Progenitor cell of endocrine pancreas (in vitro differentiated cells): ENCODE measurements at regions not wholly inside any gene's neighbourhood (a gene's known extent, or its start where the extent isn't known, plus 50 kb on each side); places are given as distances from the start of the nearest gene placed in this dataset.

Source experiments
- DNase-seq: peaks from one replicate; pipeline ENCODE4 v3.0.0; 2021; ENCODE audit warnings: low spot score; ENCODE audit not compliant: unreplicated experiment
- H3K27ac Mint-ChIP-seq: 2 replicates; pipeline ENCODE4 v1.8.0; 2021; ENCODE audit warnings: mild to moderate bottlenecking, moderate library complexity, mixed read lengths
- H3K27me3 Mint-ChIP-seq: 2 replicates; pipeline ENCODE4 v1.8.0; 2021; ENCODE audit warnings: mixed read lengths
- H3K36me3 Mint-ChIP-seq: 2 replicates; pipeline ENCODE4 v1.8.0; 2022; ENCODE audit warnings: mixed read lengths; ENCODE audit not compliant: insufficient read depth
- H3K4me1 Mint-ChIP-seq: 2 replicates; pipeline ENCODE4 v1.8.0; 2021; ENCODE audit warnings: low read depth, mixed read lengths
- H3K4me3 Mint-ChIP-seq: 2 replicates; pipeline ENCODE4 v1.8.0; 2021; ENCODE audit warnings: low read depth, mild to moderate bottlenecking, moderate library complexity, mixed read lengths
- H3K9me3 Mint-ChIP-seq: 2 replicates; pipeline ENCODE4 v1.8.0; 2021; ENCODE audit warnings: low read depth, mixed read lengths
- TF ChIP-seq, protein P1 (sequence below): fragments of 200-600 bp; sonication (generic); IDR thresholded peaks from one replicate; pipeline ENCODE4 v1.5.0; 2021; ENCODE audit warnings: antibody characterized with exemption, mild to moderate bottlenecking; ENCODE audit not compliant: unreplicated experiment

DNA sequence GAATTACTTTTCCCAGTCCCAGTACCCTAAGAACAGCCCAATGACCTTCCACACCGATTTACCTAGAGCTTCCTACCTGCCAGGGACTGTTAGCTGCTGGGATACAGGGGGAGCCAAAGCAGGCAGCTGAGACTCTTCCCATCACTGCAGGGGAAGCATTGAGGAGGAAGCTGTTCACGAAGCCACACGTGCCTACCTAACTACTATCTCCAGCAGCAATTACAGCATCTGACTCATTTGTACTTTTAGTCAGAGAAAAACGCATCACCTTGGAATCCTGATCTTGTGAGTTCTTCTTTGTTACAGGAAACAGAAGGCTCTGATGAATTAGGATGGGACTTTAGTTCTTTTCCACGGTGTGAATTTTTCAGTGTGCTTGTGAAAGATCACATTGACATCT, 113.7 kb upstream of the DHX40 start:
- H3K27ac Mint-ChIP-seq: no peak overlapping the region
- H3K4me1 Mint-ChIP-seq: peaks cover 2% of the 10 kb centered on the region
- no peaks in the 10 kb centered on the region for H3K27me3 Mint-ChIP-seq
- H3K4me3 Mint-ChIP-seq: no peak overlapping the region
- no peaks in the 10 kb centered on the region for H3K36me3 Mint-ChIP-seq
- TF ChIP-seq, protein P1, sequence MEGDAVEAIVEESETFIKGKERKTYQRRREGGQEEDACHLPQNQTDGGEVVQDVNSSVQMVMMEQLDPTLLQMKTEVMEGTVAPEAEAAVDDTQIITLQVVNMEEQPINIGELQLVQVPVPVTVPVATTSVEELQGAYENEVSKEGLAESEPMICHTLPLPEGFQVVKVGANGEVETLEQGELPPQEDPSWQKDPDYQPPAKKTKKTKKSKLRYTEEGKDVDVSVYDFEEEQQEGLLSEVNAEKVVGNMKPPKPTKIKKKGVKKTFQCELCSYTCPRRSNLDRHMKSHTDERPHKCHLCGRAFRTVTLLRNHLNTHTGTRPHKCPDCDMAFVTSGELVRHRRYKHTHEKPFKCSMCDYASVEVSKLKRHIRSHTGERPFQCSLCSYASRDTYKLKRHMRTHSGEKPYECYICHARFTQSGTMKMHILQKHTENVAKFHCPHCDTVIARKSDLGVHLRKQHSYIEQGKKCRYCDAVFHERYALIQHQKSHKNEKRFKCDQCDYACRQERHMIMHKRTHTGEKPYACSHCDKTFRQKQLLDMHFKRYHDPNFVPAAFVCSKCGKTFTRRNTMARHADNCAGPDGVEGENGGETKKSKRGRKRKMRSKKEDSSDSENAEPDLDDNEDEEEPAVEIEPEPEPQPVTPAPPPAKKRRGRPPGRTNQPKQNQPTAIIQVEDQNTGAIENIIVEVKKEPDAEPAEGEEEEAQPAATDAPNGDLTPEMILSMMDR: no peak
- no peaks in the 10 kb centered on the region for H3K9me3 Mint-ChIP-seq
- no peak for DNase-seq

DNA sequence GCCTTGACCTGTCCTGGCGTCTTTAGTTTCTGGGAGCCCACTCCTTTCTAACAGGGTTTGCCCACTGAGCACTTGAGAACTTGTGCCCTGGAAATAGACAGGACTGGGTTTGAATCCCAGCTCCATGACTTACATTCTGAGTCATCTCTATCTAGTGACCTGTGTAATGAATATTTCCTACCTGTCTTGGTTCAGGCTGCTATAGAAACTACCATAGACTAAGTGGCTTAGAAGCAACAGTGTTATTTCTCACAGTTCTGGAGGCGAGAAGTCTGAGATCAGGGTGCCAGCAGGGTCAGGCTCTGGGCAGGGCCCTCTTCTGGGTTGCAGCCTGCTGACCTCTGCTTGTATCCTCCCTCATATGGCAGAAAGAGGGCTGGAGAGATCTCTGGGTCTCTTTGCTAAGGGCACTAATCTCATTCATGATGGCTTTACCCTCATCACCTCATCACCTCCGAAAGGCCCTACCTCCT, 110.7 kb upstream of the DHX40 start:
- DNase-seq: no peak
- Mint-ChIP-seq H3K9me3 (no peaks in the 10 kb centered on the region), H3K36me3 (no peaks in the 10 kb centered on the region), H3K4me3 (no peak overlapping the region), H3K27ac (no peak overlapping the region), H3K27me3 (no peaks in the 10 kb centered on the region), H3K4me1 (peaks cover 2% of the 10 kb centered on the region)
- TF ChIP-seq, protein P1: no peak

DNA sequence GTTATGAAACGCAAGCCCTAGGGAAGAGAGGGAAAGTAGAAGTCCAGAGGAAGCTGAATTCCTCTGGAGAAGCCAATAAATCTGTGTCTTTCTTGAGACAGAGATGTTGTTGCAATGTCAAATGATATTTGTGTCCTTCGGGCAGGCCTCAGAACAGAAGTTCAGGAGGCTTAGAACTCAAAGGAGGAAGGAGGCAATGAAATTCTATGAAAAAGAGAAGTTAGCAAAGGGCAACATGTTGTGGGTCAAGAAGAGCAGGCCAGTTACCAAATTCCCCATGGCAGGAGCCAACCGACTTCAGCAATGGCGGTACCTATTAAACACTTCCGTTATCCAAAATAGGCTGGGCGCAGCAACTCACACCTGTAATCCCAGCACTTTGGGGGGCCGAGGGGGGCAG, 109.0 kb upstream of the DHX40 start:
- H3K9me3 Mint-ChIP-seq: no peaks in the 10 kb centered on the region
- peaks cover 2% of the 10 kb centered on the region for H3K4me1 Mint-ChIP-seq
- no peak overlapping the region for H3K4me3 Mint-ChIP-seq
- H3K27ac Mint-ChIP-seq: no peak overlapping the region
- DNase-seq: no peak
- H3K27me3 Mint-ChIP-seq: peaks cover 3% of the 10 kb centered on the region
- TF ChIP-seq, protein P1: no peak
- no peaks in the 10 kb centered on the region for H3K36me3 Mint-ChIP-seq

DNA sequence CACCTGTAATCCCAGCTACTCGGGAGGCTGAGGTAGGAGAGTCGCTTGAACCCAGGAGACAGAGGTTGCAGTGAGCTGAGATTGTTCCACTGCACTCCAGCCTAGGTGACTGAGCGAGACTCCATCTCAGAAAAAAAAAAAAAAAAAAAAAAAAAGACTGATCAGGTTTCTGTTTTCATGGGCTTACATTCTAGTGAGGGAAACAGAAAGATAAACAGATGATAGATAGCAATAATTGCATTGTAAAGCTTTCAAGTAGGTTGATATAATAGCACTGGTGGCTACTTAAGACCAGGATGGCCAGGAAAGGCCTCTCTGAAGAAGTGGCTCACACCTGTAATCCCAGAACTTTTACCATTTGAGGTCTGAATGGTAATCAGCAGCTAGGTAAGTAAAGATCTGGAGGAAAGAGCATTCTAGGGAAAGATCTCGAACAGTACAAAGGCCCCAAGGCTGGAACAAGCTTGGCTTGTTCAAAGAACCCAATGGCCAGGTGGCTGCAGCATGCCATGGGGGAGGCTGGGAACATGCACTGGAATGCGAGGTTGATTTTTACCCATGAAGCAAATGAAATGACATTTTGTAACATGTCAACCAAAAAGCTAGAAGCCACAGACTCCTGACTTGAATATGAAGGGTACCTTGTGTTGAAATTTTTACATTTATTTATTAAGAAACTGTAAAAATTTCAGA, 108.3 kb upstream of the DHX40 start:
- Mint-ChIP-seq H3K4me3 (no peak overlapping the region), H3K4me1 (peaks cover 2% of the 10 kb centered on the region), H3K9me3 (no peaks in the 10 kb centered on the region), H3K27ac (no peak overlapping the region), H3K27me3 (peaks cover 3% of the 10 kb centered on the region), H3K36me3 (no peaks in the 10 kb centered on the region)
- no peak for DNase-seq
- TF ChIP-seq, protein P1: no peak

DNA sequence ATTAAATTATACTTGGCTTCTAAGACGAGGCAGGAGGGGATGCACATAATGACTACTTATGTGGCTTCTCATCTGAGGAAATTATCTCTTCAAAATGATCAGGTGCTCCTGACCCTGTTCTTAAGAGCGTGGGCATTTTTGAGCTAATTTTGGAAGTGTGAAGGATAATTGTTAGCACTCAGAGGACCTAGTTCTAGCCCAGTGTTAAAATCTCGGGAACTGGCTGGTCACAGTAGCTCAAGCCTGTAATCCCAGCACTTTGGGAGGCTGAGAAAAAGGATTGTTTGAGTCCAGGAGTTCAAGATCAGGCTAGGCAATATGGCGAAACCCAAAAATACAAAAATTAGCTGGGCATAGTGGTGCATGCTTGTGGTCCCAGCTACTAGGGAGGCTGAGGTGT, 103.0 kb upstream of the DHX40 start:
- no peaks in the 10 kb centered on the region for H3K36me3 Mint-ChIP-seq
- H3K4me1 Mint-ChIP-seq: peaks cover 5% of the 10 kb centered on the region
- H3K27ac Mint-ChIP-seq: no peak overlapping the region
- H3K27me3 Mint-ChIP-seq: peaks cover 3% of the 10 kb centered on the region
- no peaks in the 10 kb centered on the region for H3K9me3 Mint-ChIP-seq
- no peak overlapping the region for H3K4me3 Mint-ChIP-seq
- no peak for DNase-seq
- TF ChIP-seq, protein P1: no peak
